A549 (cell line): ENCODE measurements at regions not wholly inside any gene's neighbourhood (a gene's known extent, or its start where the extent isn't known, plus 50 kb on each side); places are given as distances from the start of the nearest gene placed in this dataset.

ENCODE experiments used
- KDM1A ChIP-seq: fragments of 200-600 bp; sonication (generic); IDR thresholded peaks from 2 replicates; pipeline ENCODE4 v1.6.1; 2016; ENCODE audit warnings: low read depth, mild to moderate bottlenecking
- KDM5A ChIP-seq: fragments of 200-600 bp; sonication (generic); IDR thresholded peaks from 2 replicates; pipeline ENCODE4 v1.6.1; 2016; ENCODE audit warnings: antibody characterized with exemption, mild to moderate bottlenecking
- POLR2A ChIP-seq: IDR thresholded peaks from 2 replicates; pipeline ENCODE4 v1.6.1; 2012; ENCODE audit warnings: mild to moderate bottlenecking, low read length
- POLR2AphosphoS2 ChIP-seq: conservative IDR thresholded peaks from 2 replicates; pipeline ENCODE4 v1.6.1; 2012; ENCODE audit warnings: low read length, improper control_type of control experiment, inconsistent platforms
- SREBF2 ChIP-seq: fragments of 450-650 bp; IDR thresholded peaks from 2 replicates; pipeline ENCODE4 v1.6.1; 2014; ENCODE audit warnings: mild to moderate bottlenecking, moderate library complexity
- TF ChIP-seq, protein P1 (sequence below): fragments of >200 bp; sonication (Bioruptor Twin); formaldehyde crosslinking; IDR thresholded peaks from 3 replicates; pipeline ENCODE4 v1.5.1; 2016

DNA sequence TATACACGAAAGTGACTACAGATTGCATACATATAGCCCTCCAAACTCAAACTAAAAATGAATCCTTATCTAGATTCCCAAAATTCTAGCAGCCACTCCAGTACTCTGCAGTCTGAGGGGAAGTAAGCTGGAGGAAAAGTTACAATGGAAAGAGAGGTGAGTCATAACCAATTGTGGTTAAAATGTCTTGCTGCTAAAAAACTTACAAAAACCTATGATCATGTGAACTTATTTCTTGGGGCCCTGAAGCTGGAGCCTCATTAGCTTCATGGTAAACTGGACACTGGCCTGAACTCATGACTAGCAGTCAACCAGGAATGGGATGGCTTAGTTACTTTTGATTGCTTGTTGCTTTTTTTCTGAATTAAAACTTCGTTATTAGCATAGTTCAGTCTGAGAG lies 175.9 kb downstream of the SLC4A3 start:
- TF ChIP-seq, protein P1, sequence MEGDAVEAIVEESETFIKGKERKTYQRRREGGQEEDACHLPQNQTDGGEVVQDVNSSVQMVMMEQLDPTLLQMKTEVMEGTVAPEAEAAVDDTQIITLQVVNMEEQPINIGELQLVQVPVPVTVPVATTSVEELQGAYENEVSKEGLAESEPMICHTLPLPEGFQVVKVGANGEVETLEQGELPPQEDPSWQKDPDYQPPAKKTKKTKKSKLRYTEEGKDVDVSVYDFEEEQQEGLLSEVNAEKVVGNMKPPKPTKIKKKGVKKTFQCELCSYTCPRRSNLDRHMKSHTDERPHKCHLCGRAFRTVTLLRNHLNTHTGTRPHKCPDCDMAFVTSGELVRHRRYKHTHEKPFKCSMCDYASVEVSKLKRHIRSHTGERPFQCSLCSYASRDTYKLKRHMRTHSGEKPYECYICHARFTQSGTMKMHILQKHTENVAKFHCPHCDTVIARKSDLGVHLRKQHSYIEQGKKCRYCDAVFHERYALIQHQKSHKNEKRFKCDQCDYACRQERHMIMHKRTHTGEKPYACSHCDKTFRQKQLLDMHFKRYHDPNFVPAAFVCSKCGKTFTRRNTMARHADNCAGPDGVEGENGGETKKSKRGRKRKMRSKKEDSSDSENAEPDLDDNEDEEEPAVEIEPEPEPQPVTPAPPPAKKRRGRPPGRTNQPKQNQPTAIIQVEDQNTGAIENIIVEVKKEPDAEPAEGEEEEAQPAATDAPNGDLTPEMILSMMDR = no peak
- no peak for TF ChIP-seq KDM5A
- no peak for TF ChIP-seq SREBF2
- no peak for TF ChIP-seq POLR2A
- no peak for TF ChIP-seq KDM1A
- TF ChIP-seq POLR2AphosphoS2 = no peak
